Prostate gland (tissue), 2 donors: ENCODE measurements at regions not wholly inside any gene's neighbourhood (a gene's known extent, or its start where the extent isn't known, plus 50 kb on each side); places are given as distances from the start of the nearest gene placed in this dataset.

ENCODE experiments used
- DNase-seq: peaks from one replicate; pipeline ENCODE4 v3.0.0-alpha.2; 2019; ENCODE audit warnings: low spot score
- H3K27ac ChIP-seq, 2 donors: fragments of 200-600 bp; sonication (generic); 2 replicates each; pipeline ENCODE4 v1.5.1; 2017 to 2019
- H3K27me3 ChIP-seq: fragments of 200-600 bp; sonication (generic); replicated peaks from 2 replicates; pipeline ENCODE4 v1.5.1; 2019; ENCODE audit not compliant: insufficient read depth
- H3K36me3 ChIP-seq, 2 donors: fragments of 200-600 bp; sonication (generic); 1 replicate in 1 of 2; 2 replicates in 1 of 2; pipeline versions ENCODE4 v1.5.1 to v1.8.1; 2017 to 2019
- H3K4me1 ChIP-seq: fragments of 200-600 bp; sonication (generic); replicated peaks from 2 replicates; pipeline ENCODE4 v1.5.1; 2019
- H3K4me3 ChIP-seq, 2 donors: fragments of 200-600 bp; sonication (generic); 2 replicates each; pipeline ENCODE4 v1.5.1; 2017 to 2019
- H3K9me3 ChIP-seq: fragments of 200-600 bp; sonication (generic); 2 replicates; pipeline ENCODE4 v1.5.1; 2017
- POLR2A ChIP-seq: fragments of 450-650 bp; IDR thresholded peaks from one replicate; pipeline ENCODE4 v1.6.1; 2016; ENCODE audit warnings: antibody characterized with exemption, mild to moderate bottlenecking
- POLR2AphosphoS5 ChIP-seq: sonication (generic); formaldehyde crosslinking; IDR thresholded peaks from one replicate; pipeline ENCODE4 v1.6.1; 2017; ENCODE audit warnings: antibody characterized with exemption
- WGBS: methylation state at CpG from one replicate; pipeline ENCODE4 v1.1.5; 2018; 5-methylcytosine and 5-hydroxymethylcytosine counted together
- intact Hi-C: fragments of 100-400 bp; cut with DNase I; formaldehyde crosslinking; loops from one replicate; pipeline ENCODE4 v1.14.2; 2022
- TF ChIP-seq, protein P1 (sequence below), 4 experiments: fragments of 200-600 bp in 2 of 4; fragments of 450-650 bp in 2 of 4; sonication (generic) in 2 of 4; IDR thresholded peaks; 1 replicate in 3 of 4; 2 replicates in 1 of 4; pipeline ENCODE4 v1.5.1; 2016 to 2019; ENCODE audit warnings: antibody characterized with exemption in 4 of 4, mild to moderate bottlenecking in 2 of 4, moderate library complexity in 2 of 4

DNA sequence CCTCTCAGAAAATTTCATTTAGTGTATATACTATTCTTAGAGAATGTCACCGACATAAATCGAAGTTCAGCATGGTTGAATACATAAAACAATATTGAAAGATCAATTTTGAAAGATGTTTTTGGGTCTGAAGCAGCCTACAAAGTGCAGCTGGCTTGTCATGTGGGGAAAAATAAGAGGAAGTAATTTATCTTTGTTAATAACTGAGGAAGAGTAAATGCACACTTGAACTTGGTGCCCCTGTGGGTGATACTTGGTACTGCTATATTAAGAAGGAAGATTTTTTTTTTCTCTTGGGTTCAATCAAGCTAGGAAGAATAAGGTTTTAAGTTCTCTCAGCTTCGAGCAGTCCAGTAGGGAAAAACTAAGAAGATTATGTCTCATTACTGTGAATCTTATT is 661.3 kb downstream of the RPL10L start:
- Histone ChIP-seq H3K27ac (no peak overlapping the region), H3K36me3 (no peaks in the 10 kb centered on the region), H3K4me1 (no peaks in the 10 kb centered on the region), H3K4me3 (no peak overlapping the region), H3K9me3 (no peaks in the 10 kb centered on the region), H3K27me3 (no peaks in the 10 kb centered on the region)
- WGBS, result 90% methylated on average over 3 of the region's 3 CpGs
- no peak for DNase-seq
- TF ChIP-seq, protein P1, sequence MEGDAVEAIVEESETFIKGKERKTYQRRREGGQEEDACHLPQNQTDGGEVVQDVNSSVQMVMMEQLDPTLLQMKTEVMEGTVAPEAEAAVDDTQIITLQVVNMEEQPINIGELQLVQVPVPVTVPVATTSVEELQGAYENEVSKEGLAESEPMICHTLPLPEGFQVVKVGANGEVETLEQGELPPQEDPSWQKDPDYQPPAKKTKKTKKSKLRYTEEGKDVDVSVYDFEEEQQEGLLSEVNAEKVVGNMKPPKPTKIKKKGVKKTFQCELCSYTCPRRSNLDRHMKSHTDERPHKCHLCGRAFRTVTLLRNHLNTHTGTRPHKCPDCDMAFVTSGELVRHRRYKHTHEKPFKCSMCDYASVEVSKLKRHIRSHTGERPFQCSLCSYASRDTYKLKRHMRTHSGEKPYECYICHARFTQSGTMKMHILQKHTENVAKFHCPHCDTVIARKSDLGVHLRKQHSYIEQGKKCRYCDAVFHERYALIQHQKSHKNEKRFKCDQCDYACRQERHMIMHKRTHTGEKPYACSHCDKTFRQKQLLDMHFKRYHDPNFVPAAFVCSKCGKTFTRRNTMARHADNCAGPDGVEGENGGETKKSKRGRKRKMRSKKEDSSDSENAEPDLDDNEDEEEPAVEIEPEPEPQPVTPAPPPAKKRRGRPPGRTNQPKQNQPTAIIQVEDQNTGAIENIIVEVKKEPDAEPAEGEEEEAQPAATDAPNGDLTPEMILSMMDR (IDR thresholded peaks at IDR 0.05), result no peak
- TF ChIP-seq POLR2AphosphoS5, result no peak
- TF ChIP-seq POLR2A, result no peak
- intact Hi-C loops, result no loop called here

- no peaks in the 10 kb centered on the region for H3K36me3 ChIP-seq
- no peak overlapping the region for H3K27ac ChIP-seq
- no peak for DNase-seq
- no peaks in the 10 kb centered on the region for H3K9me3 ChIP-seq
- no peak overlapping the region for H3K4me3 ChIP-seq
- 67% methylated on average over 2 of the region's 2 CpGs for WGBS
- intact Hi-C loops, result no loop called here
- TF ChIP-seq, protein P1 (IDR thresholded peaks at IDR 0.05), result no peak
- TF ChIP-seq POLR2A (no peak), POLR2AphosphoS5 (no peak)
- no peaks in the 10 kb centered on the region for H3K4me1 ChIP-seq
- H3K27me3 ChIP-seq, result no peaks in the 10 kb centered on the region
Observed at GRCh38 chr14:45976001-45976400, 675.6 kb downstream of the RPL10L start.

- DNase-seq, result no peak
- Histone ChIP-seq H3K27ac (no peak overlapping the region), H3K36me3 (no peaks in the 10 kb centered on the region), H3K27me3 (no peaks in the 10 kb centered on the region), H3K4me1 (no peaks in the 10 kb centered on the region), H3K4me3 (no peak overlapping the region), H3K9me3 (no peaks in the 10 kb centered on the region)
- WGBS, result 39% methylated on average over 4 of the region's 4 CpGs
- TF ChIP-seq POLR2A, result no peak
- no peak for TF ChIP-seq POLR2AphosphoS5
- TF ChIP-seq, protein P1 (IDR thresholded peaks at IDR 0.05), result no peak
- intact Hi-C loops, result no loop called here
Observed at GRCh38 chr14:45972416-45972815, 679.2 kb downstream of the RPL10L start.

GRCh38 chr14:45970621-45971020 is 681.0 kb downstream of the RPL10L start:
- no peak overlapping the region for H3K27ac ChIP-seq
- no peaks in the 10 kb centered on the region for H3K4me1 ChIP-seq
- intact Hi-C loops, result no loop called here
- H3K36me3 ChIP-seq, result no peaks in the 10 kb centered on the region
- H3K4me3 ChIP-seq, result no peak overlapping the region
- no peak for DNase-seq
- H3K9me3 ChIP-seq, result no peaks in the 10 kb centered on the region
- H3K27me3 ChIP-seq, result no peaks in the 10 kb centered on the region
- TF ChIP-seq POLR2A (no peak), POLR2AphosphoS5 (no peak)
- TF ChIP-seq, protein P1 (IDR thresholded peaks at IDR 0.05), result no peak
- 20% methylated on average over 1 of the region's 1 CpG for WGBS

GRCh38 chr14:45968037-45968436 is 683.5 kb downstream of the RPL10L start:
- H3K27ac ChIP-seq, result no peak overlapping the region
- H3K9me3 ChIP-seq, result no peaks in the 10 kb centered on the region
- WGBS, result 69% methylated on average over 1 of the region's 1 CpG
- no peak overlapping the region for H3K4me3 ChIP-seq
- intact Hi-C loops, result no loop called here
- TF ChIP-seq, protein P1 (IDR thresholded peaks at IDR 0.05), result no peak
- no peak for TF ChIP-seq POLR2AphosphoS5
- no peak for TF ChIP-seq POLR2A
- DNase-seq, result no peak
- H3K36me3 ChIP-seq, result no peaks in the 10 kb centered on the region
- no peaks in the 10 kb centered on the region for H3K4me1 ChIP-seq
- no peaks in the 10 kb centered on the region for H3K27me3 ChIP-seq
